Lower leg skin (tissue), 4 donors: ENCODE measurements at regions not wholly inside any gene's neighbourhood (a gene's known extent, or its start where the extent isn't known, plus 50 kb on each side); places are given as distances from the start of the nearest gene placed in this dataset.

Experiments used
- DNase-seq, 2 donors: peaks; one replicate each; pipeline ENCODE4 v3.0.0-alpha.2; 2019; ENCODE audit warnings: low spot score in 2 of 2
- H3K4me3 ChIP-seq: fragments of 200-600 bp; sonication (generic); 2 replicates; pipeline ENCODE4 v1.5.1; 2017; ENCODE audit warnings: mild to moderate bottlenecking, low read depth; ENCODE audit not compliant: poor library complexity, severe bottlenecking
- CTCF ChIP-seq, 3 donors: fragments of 450-650 bp; IDR thresholded peaks; one replicate each; pipeline ENCODE4 v1.5.1; 2016; ENCODE audit warnings: antibody characterized with exemption in 3 of 3, mild to moderate bottlenecking in 3 of 3, moderate library complexity in 2 of 3
- POLR2A ChIP-seq, 2 donors: fragments of 450-650 bp; IDR thresholded peaks; one replicate each; pipeline ENCODE4 v1.6.1; 2016 to 2017; ENCODE audit warnings: antibody characterized with exemption in 2 of 2, mild to moderate bottlenecking in 1 of 2, moderate library complexity in 1 of 2
- WGBS, 2 donors: methylation state at CpG; one replicate each; pipeline ENCODE4 v1.1.5; 2018; 5-methylcytosine and 5-hydroxymethylcytosine counted together
- intact Hi-C: fragments of 100-400 bp; cut with DNase I; formaldehyde crosslinking; loops from one replicate; pipeline ENCODE4 v1.15.0; 2023; ENCODE audit warnings: low total_unique reads

- no peak for TF ChIP-seq CTCF (IDR thresholded peaks at IDR 0.05)
- H3K4me3 ChIP-seq: no peak overlapping the region
- intact Hi-C loops: no loop called here
- WGBS, 2 donors: 93 to 96% methylated on average over 4 of the region's 4 CpGs
- no peak for DNase-seq
Measured at GRCh38 chr20:39133201-39133600, 171.1 kb downstream of the DHX35 start.

DNA sequence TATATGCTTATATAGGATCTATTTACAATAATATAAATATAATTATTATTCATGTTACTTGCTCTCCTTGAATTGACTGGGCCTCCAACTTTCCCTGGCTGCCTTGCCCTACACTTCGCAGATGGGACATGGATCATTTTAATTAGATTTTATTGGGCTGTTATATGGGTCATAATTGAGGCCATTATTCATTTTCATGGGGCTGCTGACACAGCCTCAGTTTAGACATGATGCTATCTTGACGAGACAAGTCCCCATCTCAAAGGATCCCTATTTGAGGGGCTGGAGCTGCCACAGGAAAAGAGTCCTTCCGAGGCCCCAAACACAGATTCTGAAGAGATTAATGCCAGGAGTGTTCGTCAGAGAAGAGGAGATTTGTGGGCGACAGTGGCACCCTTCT is 170.4 kb downstream of the DHX35 start:
- 84% methylated on average over 5 of the region's 5 CpGs for WGBS, 2 donors
- no peak for TF ChIP-seq POLR2A (IDR thresholded peaks at IDR 0.05)
- TF ChIP-seq CTCF (IDR thresholded peaks at IDR 0.05): no peak

DNA sequence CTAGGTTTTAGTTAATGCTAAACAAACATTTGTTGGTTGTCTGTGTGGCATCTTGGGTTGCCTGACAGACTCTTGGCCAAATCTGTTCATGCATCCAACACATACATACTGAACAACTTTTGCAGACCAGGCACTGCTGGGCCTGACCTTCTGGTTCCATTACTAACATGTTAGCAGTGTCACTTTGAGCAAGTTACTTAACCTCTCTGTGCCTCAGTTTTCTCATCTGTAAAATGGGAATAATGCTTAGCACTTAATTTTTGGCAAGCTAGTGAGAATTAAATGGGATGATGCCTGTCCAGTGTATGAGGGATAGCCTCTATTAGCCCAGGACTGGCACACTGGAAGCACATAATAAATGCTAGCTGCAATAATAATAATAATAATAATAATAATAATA is 169.9 kb downstream of the DHX35 start:
- intact Hi-C loops: no loop called here
- H3K4me3 ChIP-seq: no peak overlapping the region
- DNase-seq: no peak
- TF ChIP-seq CTCF (IDR thresholded peaks at IDR 0.05) (no peak), POLR2A (IDR thresholded peaks at IDR 0.05) (no peak)

More for the DNA sequence above, 170.4 kb downstream of the DHX35 start:
- H3K4me3 ChIP-seq: no peak overlapping the region
- DNase-seq: no peak
- intact Hi-C loops: no loop called here

DNA sequence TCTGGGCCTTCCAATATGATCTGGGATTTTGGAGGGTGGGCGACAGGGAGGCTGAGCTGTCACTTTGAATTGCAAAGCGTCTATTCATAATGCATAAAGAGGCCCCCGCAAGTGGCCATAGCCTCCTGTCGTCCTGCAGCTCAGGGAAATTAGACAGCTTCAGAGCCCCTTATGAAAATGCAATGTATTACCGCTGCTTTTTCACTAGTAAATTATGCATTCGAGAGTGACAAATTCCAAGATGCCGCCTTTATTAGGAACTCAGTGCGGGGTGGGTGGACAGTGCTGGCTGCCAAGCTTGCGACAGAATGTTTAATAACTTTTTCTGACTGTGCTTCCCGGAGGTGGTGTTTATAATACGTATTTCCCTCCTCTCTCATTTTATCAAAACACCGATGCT is 168.5 kb downstream of the DHX35 start:
- intact Hi-C loops: no loop called here
- no peak for DNase-seq
- TF ChIP-seq CTCF (IDR thresholded peaks at IDR 0.05): no peak
- no peak for TF ChIP-seq POLR2A (IDR thresholded peaks at IDR 0.05)
- 84 to 87% methylated on average over 12 of the region's 12 CpGs for whole genome bisulfite sequencing, 2 donors
- no peak overlapping the region for H3K4me3 ChIP-seq

DNA sequence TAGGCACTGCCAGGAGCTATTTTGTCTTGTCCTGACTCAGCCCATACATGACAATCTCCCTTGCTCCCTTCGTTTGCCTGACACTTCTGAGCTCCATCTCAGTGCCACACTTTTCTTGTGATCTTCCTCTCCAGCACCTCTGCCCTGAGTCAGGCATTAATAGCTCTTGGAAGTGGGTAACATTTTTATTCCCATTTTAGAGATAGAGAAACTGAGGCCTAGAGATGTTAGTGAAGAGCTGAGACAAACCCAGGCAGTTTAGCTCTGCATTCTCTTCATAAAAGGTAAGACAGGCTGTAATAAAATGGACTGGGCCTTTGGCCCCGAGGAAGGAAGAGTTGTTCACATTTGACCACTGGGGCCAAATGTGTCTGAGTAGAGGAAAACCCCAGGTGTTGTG is 167.4 kb downstream of the DHX35 start:
- DNase-seq: no peak
- TF ChIP-seq CTCF (IDR thresholded peaks at IDR 0.05) (no peak), POLR2A (IDR thresholded peaks at IDR 0.05) (no peak)
- no peak overlapping the region for H3K4me3 ChIP-seq
- WGBS, 2 donors: 60 to 67% methylated on average over 2 of the region's 2 CpGs
- intact Hi-C loops: no loop called here

DNA sequence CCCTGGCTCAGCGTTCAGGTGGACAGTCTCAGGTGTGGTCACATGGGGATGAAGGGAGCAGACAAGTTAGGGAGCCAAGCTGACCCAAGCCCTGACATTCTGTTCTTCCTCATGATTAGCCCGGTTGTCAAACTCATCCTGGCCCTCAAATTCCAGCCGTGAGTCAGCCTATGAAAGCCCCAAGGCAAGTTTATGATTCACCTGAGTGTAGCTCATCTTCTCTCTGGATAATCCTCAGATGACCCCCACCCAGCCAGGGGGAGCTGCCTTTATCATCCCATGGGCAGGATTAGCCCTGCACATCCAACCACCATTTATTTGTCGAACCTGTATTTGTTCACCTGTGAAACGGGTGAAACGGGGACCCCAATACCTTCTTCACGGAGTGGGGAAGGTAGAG is 161.9 kb downstream of the DHX35 start:
- no peak for DNase-seq
- WGBS, 2 donors: 80 to 83% methylated on average over 7 of the region's 7 CpGs
- intact Hi-C loops: no loop called here
- TF ChIP-seq POLR2A (IDR thresholded peaks at IDR 0.05): no peak
- TF ChIP-seq CTCF (IDR thresholded peaks at IDR 0.05): no peak
- H3K4me3 ChIP-seq: no peak overlapping the region
